IMR-90 (cell line): ENCODE measurements at regions not wholly inside any gene's neighbourhood (a gene's known extent, or its start where the extent isn't known, plus 50 kb on each side); places are given as distances from the start of the nearest gene placed in this dataset.

ENCODE experiments used
- ATAC-seq: fragments of 200-7000 bp; cut with Tn5 transposase; 2 replicates; pipeline ENCODE4 v1.9.1; 2020; ENCODE audit warnings: low read depth, mild to moderate bottlenecking, moderate library complexity
- BruUV-seq: library from RNA; stranded (reverse); fragments of 400-500 nt; replicated peaks from 2 replicates; lab custom pipeline; 2021; lab: Mats Ljungman, UMichigan
- CTCF ChIA-PET: fragments of 300-600 bp; formaldehyde crosslinking; extraction: SDS; loops from one replicate; lab custom pipeline; 2021; ENCODE audit warnings: antibody characterized with exemption; lab: Yijun Ruan, JAX
- POLR2A ChIA-PET: fragments of 300-600 bp; sonication (Branson Sonifier 250); formaldehyde crosslinking; loops from one replicate; lab custom pipeline; 2022; ENCODE audit warnings: antibody characterized with exemption; ENCODE audit not compliant: unreplicated experiment; lab: Charles Lee
- DNase-seq: peaks from one replicate; pipeline ENCODE4 v3.0.0; 2013
- H2AFZ ChIP-seq: replicated peaks from 2 replicates; pipeline ENCODE3; 2013; ENCODE audit warnings: low read length, mild to moderate bottlenecking; ENCODE audit not compliant: poor library complexity
- H2AK5ac ChIP-seq: 2 replicates; pipeline ENCODE4 v1.6.1; 2013; ENCODE audit warnings: low read depth, low read length, inconsistent platforms
- H2AK9ac ChIP-seq: replicated peaks from 2 replicates; pipeline ENCODE3; 2013; ENCODE audit warnings: mild to moderate bottlenecking, low read depth, low read length, moderate library complexity; ENCODE audit not compliant: poor library complexity
- H2BK120ac ChIP-seq: 2 replicates; pipeline ENCODE4 v1.6.1; 2013; ENCODE audit warnings: low read depth, low read length, inconsistent platforms
- H2BK15ac ChIP-seq: 3 replicates; pipeline ENCODE4 v1.6.1; 2013; ENCODE audit warnings: low read depth, low read length, inconsistent platforms
- H2BK20ac ChIP-seq: 2 replicates; pipeline ENCODE4 v1.6.1; 2013; ENCODE audit warnings: low read depth, mild to moderate bottlenecking, inconsistent platforms, low read length, moderate library complexity
- H2BK5ac ChIP-seq: 2 replicates; pipeline ENCODE4 v1.6.1; 2013; ENCODE audit warnings: mild to moderate bottlenecking, low read depth, low read length, inconsistent platforms; ENCODE audit not compliant: poor library complexity, severe bottlenecking
- H3K14ac ChIP-seq: replicated peaks from 2 replicates; pipeline ENCODE4 v1.6.1; 2013; ENCODE audit warnings: low read depth, low read length, inconsistent platforms
- H3K18ac ChIP-seq: 2 replicates; pipeline ENCODE4 v1.6.1; 2013; ENCODE audit warnings: low read depth, low read length, control low read depth
- H3K23ac ChIP-seq: 2 replicates; pipeline ENCODE4 v1.6.1; 2013; ENCODE audit warnings: low read depth, low read length, inconsistent platforms
- H3K27ac ChIP-seq: 2 replicates; pipeline ENCODE4 v1.5.1; 2013; ENCODE audit warnings: mild to moderate bottlenecking, control low read depth, low read length; ENCODE audit not compliant: insufficient read depth
- H3K27me3 ChIP-seq: 2 replicates; pipeline ENCODE4 v1.6.1; 2013; ENCODE audit warnings: low read length; ENCODE audit not compliant: control insufficient read depth, insufficient read depth
- H3K36me3 ChIP-seq: 2 replicates; pipeline ENCODE4 v1.6.1; 2013; ENCODE audit warnings: low read length, mixed read lengths; ENCODE audit not compliant: control insufficient read depth, insufficient read depth
- H3K4ac ChIP-seq: 2 replicates; pipeline ENCODE4 v1.6.1; 2013; ENCODE audit warnings: low read depth, low read length, inconsistent platforms
- H3K4me1 ChIP-seq: 2 replicates; pipeline ENCODE4 v1.6.1; 2013; ENCODE audit warnings: low read length, mixed read lengths; ENCODE audit not compliant: control insufficient read depth, insufficient read depth
- H3K4me2 ChIP-seq: 2 replicates; pipeline ENCODE4 v1.6.1; 2013; ENCODE audit warnings: low read depth, mild to moderate bottlenecking, control low read depth, low read length, moderate library complexity
- H3K4me3 ChIP-seq: 2 replicates; pipeline ENCODE4 v1.5.1; 2013; ENCODE audit warnings: low read depth, mild to moderate bottlenecking, control low read depth, low read length, moderate library complexity; ENCODE audit not compliant: insufficient read depth
- H3K56ac ChIP-seq: 2 replicates; pipeline ENCODE4 v1.6.1; 2013; ENCODE audit warnings: low read length, inconsistent platforms; ENCODE audit not compliant: insufficient read depth; ENCODE audit errors: extremely low read depth
- H3K79me1 ChIP-seq, 2 experiments: 2 replicates each; pipeline ENCODE4 v1.6.1; 2013; ENCODE audit warnings: low read length in 2 of 2, inconsistent platforms in 1 of 2, low read depth in 1 of 2
- H3K9ac ChIP-seq: 2 replicates; pipeline ENCODE4 v1.6.1; 2013; ENCODE audit warnings: low read depth, low read length, control low read depth
- H3K9me1 ChIP-seq: 2 replicates; pipeline ENCODE4 v1.6.1; 2013; ENCODE audit warnings: low read length, inconsistent platforms; ENCODE audit not compliant: insufficient read depth
- H3K9me3 ChIP-seq: 2 replicates; pipeline ENCODE4 v1.6.1; 2013; ENCODE audit warnings: low read length; ENCODE audit not compliant: control insufficient read depth, insufficient read depth
- H4K20me1 ChIP-seq: 2 replicates; pipeline ENCODE4 v1.6.1; 2013; ENCODE audit warnings: low read length, inconsistent platforms; ENCODE audit not compliant: insufficient read depth
- H4K5ac ChIP-seq: 2 replicates; pipeline ENCODE4 v1.6.1; 2013; ENCODE audit warnings: mild to moderate bottlenecking, low read depth, low read length, control low read depth
- H4K8ac ChIP-seq, 2 experiments: 2 replicates each; pipeline ENCODE4 v1.6.1; 2013; ENCODE audit warnings: low read depth in 2 of 2, low read length in 2 of 2, control low read depth in 1 of 2, inconsistent platforms in 1 of 2
- H4K91ac ChIP-seq: 2 replicates; pipeline ENCODE4 v1.6.1; 2013; ENCODE audit warnings: low read depth, low read length, inconsistent platforms; ENCODE audit not compliant: insufficient read depth
- ELK1 ChIP-seq: fragments of 150-350 bp; IDR thresholded peaks from 2 replicates; pipeline ENCODE4 v1.6.1; 2016; ENCODE audit warnings: low read depth, mild to moderate bottlenecking, low read length, moderate library complexity, borderline replicate concordance
- MAZ ChIP-seq: IDR thresholded peaks from 2 replicates; pipeline ENCODE4 v1.6.1; 2012; ENCODE audit warnings: low read depth, mild to moderate bottlenecking, low read length, improper control_type of control experiment, moderate library complexity, borderline replicate concordance
- MXI1 ChIP-seq: IDR thresholded peaks from 2 replicates; pipeline ENCODE4 v1.6.1; 2012; ENCODE audit warnings: low read depth, mild to moderate bottlenecking, low read length, moderate library complexity, borderline replicate concordance
- WGBS, 2 experiments: methylation state at CpG; one replicate each; pipeline versions ENCODE4 v1.1.5 to v1.1.7; 2013; ENCODE audit warnings: missing lambda C conversion rate in 2 of 2; ENCODE audit not compliant: insufficient read length in 1 of 2; ENCODE audit errors: extremely low coverage in 2 of 2; 5-methylcytosine and 5-hydroxymethylcytosine counted together
- dilution Hi-C: fragments of 300-500 bp; cut with HindIII; formaldehyde crosslinking; loops from one replicate; pipeline ENCODE4 v1.14.3; 2018; ENCODE audit warnings: low sequenced_read_pairs; ENCODE audit not compliant: unreplicated experiment
- in situ Hi-C: fragments of 300-500 bp; cut with MboI; formaldehyde crosslinking; loops from 3 replicates; pipeline ENCODE4 v1.14.3; 2019; ENCODE audit warnings: low sequenced_read_pairs, inconsistent platforms, mixed read lengths
- intact Hi-C: fragments of 100-400 bp; cut with micrococcal nuclease; formaldehyde crosslinking; loops from 2 replicates; pipeline ENCODE4 v1.10.0; 2022

DNA sequence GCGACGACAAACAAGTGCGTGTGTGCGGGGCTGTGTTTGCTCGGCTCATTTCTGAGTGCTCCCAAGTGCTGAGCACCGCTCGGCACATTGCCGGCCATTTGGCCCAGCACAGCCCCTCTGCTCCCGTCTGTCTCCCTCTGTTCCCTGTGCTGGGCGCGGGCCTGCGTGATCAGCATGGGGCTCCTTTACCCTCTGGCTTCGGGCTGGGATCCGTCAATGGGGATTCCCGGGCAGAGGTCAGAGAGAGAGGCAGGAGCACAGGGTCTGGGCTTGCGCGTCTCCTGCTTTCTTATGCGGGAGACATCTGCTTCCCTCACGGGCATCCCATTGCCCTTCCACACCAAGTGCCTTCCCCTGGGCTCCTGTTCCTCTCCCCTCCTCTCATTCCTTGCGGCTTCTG is 234.0 kb downstream of the ACKR3 start:
- Histone ChIP-seq H2AK9ac (no peak overlapping the region), H2BK20ac (no peak overlapping the region), H3K36me3 (no peaks in the 10 kb centered on the region), H4K5ac (no peak overlapping the region), H3K14ac (no peak overlapping the region), H2AFZ (no peak overlapping the region), H3K9me3 (peaks cover 8% of the 10 kb centered on the region), H3K18ac (no peak overlapping the region), H3K27me3 (peaks cover 10% of the 10 kb centered on the region; the same call in 1 of the 2 replicates), H3K23ac (no peak overlapping the region), H2BK15ac (no peak overlapping the region), H2AK5ac (no peak overlapping the region), H3K9me1 (no peaks in the 10 kb centered on the region), H2BK5ac (no peak overlapping the region), H3K79me1 (no peaks in the 10 kb centered on the region), H3K4ac (no peak overlapping the region), H3K27ac (no peak overlapping the region), H3K4me1 (no peaks in the 10 kb centered on the region), H3K4me2 (no peak overlapping the region), H4K8ac (no peak overlapping the region), H2BK120ac (no peak overlapping the region), H3K56ac (no peak overlapping the region), H4K91ac (no peak overlapping the region), H3K9ac (no peak overlapping the region), H3K4me3 (no peak overlapping the region), H4K20me1 (no peaks in the 10 kb centered on the region)
- in situ Hi-C loops (no loop called here), dilution Hi-C loops (no loop called here), intact Hi-C loops (no loop called here)
- TF ChIP-seq MAZ (no peak), ELK1 (no peak), MXI1 (no peak)
- ATAC-seq (no peak), DNase-seq (no peak)
- 43% methylated on average over 13 of the region's 20 CpGs; no CpG with 5 or more reads in 1 of the 2 experiments for WGBS, 2 experiments
- POLR2A ChIA-PET: no interaction called here
- CTCF ChIA-PET: no interaction called here
- BruUV-seq: no TSS peak
